GM10847 (cell line): ENCODE measurements at regions not wholly inside any gene's neighbourhood (a gene's known extent, or its start where the extent isn't known, plus 50 kb on each side); places are given as distances from the start of the nearest gene placed in this dataset.

Experiments
- POLR2A ChIP-seq: IDR thresholded peaks from 2 replicates; pipeline ENCODE4 v1.6.1; 2011; ENCODE audit not compliant: insufficient read length; ENCODE audit errors: extremely low read depth

DNA sequence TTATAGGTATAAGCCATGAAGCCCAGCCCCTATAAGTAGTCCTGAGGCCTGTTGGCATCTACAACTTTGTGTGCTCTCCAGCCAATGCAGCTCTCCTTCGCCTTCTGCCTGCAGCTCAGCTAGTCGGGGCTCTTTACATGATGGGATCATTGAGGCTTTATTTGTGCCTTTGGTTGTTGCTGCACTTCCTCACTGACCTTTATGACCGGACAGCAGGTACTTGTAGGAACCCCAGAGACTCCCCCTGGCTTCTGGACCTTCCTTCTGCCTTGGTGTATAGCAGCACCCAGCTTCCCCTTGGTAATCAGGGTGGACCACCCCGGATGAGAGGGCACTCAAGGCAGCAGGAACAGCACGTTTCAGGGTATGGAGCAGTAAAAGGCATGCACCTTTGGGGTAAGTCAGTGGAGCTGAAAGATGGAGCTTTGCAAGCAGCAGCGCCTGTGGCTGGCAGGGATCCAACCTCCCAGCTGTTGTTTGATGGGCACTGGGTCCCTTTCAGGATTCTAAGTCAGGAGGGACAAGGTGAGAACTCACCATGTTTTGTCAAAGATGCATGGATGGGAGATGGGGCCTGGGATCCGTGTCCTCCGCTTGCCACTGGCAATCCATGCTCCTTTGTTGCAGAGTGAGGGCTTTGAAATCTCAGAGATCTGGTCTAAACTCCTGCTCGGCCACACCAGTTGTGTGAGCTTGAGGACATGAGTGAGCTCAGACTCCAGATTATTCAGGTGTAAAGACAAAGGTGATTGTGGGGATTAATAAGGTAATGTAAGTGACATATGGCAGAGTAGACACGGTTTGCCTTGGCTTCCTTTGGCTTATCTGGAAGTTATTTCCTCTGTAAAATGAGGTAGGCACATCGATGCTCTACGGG, 65.1 kb upstream of the KLF13 start:
- TF ChIP-seq POLR2A: no peak

DNA sequence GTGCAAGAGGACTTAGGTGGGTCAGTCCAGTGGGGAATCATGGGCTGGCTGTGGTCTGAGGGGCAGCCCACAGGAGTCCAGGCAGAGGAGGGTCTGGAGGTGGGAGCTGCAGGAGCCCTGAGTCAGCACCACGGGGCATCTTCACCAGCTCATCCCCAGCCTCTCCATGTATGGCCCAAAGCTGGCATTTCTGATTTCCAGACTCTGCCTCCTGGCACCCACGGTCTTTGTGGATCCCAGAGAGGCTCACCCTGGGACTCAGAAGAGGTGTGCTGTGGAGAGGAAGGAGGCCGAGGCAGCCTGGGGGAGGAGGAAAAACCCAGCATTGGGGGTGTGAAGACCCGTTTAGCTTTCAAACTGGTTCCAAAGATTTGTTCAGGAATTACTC, 64.5 kb upstream of the KLF13 start:
- no peak for TF ChIP-seq POLR2A

DNA sequence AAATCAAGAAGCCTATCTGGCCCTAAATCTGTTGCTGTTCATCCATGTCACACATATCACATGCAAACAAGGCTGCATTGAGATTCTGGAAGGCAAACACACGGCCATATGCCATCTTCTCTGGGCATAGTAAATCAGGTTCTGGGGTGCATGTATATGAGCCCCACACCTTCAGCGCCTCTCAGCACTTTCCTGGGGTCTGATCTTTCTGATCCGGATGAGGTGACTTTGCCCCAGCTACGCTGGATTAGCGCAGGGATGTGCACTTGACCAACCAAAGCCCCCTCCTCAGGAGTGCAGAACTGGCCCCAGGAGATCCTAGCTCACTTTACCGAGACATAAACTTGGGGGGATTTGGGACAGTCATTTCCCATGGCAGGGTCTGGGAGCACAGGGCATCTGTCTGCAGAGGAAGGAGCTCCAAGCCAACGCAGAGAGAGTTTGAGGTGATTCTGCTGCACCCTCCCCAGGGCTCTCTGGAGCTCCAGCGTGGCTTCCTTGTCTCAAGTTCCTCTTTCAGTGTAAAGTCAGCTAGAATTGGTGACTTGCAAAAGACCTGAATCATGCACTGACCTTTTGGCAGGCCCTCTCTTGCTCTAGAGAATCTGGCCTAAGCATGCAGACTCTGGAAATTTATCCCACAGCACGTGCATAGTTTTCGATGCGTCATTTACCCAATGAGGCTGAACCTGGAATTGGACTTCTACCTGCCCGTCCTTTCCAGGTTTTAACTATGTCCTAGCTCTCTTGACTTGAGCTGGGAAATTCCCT, 63.5 kb upstream of the KLF13 start:
- no peak for TF ChIP-seq POLR2A

DNA sequence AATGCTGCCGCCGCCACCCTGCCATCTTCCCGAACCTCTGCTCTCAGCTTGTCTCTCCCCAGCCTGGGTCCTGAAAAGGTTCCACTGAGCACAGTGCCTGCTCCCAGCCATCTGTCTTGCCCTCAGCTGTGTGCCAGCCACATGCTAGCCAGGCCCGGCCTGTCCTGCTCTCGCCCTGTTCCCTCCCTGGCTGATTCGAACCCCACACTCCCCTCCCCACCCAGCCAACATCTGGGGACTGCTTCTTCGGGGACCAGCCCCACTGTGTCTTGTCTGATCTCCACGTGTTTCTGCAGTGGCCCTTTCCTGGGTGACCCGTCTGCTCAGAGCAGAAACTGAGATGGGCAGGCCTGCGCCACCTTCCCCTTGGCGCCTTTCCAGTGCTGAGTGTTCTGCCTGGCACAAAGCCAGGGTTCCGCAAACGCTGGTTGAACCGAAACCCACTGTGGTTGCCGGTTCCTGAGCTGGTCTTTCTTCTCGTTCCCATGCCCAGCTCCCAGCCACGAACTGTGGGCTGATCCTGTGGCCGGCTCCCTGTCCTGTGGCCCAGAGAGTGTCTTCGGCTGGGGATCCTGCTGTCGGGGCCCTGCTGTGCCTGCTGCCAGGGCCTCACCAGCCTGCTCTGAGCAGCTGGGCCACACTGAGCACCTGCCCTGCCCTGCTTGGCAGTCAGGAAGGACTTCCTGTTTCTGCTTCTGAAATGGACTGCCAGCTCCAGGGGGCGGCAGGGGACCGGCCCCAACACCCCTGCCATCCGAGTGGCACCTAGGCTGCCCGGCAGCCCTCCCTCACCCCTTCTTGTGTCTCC, 62.7 kb upstream of the KLF13 start:
- no peak for TF ChIP-seq POLR2A

DNA sequence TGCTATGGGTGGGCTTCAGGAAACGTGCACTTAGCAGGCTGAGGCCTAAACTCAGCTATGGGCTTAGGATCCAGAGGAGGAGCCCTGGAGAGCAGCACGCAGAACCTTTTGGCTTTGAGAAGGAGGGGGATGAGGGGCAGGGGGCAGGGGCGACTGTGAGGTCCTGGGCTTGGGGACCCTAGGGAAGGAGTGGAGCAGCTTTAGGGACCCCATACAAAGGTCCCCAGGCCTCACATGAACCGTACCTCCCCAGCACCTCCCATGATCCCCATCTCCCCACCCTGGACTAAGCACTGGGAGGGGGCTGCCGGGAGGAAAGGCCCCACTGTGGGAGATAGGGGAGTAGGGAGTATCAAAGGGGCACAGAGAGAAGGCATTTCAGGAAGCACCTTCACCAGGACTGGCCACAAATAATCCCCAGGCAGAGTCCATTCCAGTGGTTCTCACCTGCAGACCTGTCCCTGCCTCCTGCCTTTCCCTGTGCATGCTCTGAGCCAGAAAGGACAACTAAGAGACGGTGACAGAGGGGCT, 62.0 kb upstream of the KLF13 start:
- TF ChIP-seq POLR2A: no peak

DNA sequence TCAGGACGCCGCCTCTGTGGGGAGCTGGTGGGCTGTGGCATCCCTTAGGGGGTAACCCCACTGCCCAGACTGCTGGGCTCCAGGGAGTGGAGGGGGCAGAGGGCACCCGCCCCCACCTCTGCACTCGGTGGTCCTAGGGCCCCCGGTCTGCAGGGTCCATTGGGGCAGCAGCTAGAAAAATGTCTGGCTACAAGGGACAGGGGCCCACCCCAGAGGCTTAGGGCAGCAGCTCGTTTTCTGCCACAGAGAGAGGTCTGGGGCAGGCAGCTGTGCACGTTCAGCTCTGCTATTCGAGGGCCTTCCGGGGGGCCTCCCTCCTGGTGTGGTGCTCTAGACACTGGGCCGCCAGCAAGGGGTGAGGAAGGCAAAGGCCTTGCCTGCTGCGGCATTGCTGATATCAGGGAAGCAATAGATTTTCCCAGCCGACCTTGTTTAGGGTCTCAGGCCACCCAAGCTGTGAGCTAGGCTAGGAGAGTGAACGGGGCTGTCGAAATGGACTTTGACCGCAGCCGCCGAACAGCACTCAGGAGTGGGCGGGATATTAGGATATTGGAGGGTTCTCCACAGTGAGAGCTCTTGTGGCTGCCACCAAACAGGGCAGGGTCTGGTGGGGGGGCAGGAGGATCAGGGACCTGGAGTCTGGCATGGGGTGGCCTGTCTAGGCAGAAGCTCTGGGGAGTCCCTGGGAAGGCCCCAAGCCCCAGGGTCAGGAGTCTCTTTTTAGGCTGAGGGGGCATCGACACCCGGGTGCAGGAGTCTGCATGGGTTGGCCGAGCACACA, 61.4 kb upstream of the KLF13 start:
- no peak for TF ChIP-seq POLR2A

DNA sequence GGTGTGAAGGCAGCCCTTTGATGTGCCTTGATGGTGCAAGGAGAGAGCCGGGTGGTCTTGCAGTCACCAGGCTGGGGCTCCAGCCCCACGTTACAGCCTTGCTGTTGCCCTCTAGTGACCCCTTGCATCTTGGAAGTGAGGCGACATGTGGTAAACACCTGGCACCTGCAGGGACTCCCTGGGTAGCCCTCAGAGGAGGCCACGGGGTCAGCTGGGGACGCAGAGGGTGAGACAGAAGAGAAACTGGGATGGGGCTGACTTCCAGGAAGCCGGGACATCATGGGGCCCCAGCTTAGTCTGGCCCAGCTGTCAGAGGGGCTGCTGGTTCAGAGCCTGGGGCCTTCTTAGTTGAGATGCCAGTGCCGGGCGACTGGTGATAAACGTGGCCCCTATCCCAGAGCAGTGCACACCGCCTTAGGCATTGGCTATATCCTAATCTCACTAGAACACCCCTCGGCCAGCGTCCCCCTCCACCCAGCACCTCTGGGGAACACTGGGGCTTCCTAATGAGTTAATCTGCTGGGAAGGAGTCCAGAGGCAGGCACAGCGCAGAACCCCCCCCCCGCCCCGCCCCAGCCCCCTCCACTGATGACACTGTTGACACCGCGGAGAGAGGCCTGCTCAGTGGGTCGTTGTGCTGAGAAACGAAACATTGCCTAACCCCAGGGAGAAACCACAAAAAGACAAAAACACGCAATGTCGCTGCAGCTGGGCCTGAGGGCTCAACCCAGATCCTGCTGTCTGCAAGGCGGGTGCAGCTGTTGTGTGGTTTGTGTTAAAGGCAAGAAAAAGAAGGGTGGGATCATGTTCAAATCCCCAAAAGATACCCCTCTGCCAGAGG, 60.5 kb upstream of the KLF13 start:
- no peak for TF ChIP-seq POLR2A

DNA sequence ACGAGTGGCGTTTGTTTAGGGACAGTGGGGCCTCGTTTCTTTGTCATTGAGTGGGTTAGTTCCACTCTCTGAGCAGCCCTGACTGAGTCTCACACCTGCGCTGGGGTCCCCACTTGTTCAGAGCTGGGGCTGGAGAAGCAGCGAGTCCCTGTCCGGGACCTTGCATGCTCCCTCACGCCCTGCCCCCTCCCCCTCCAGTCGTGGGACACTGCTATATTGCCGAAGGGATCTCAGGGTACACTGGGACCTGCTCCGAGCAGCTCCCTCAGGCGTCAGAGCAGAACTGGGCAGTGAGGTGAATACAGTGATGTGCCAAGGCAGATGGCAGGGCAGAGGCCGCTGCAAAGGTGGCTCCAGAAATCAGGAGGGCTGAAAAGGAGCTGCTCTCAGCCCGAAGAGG, 59.9 kb upstream of the KLF13 start:
- no peak for TF ChIP-seq POLR2A

DNA sequence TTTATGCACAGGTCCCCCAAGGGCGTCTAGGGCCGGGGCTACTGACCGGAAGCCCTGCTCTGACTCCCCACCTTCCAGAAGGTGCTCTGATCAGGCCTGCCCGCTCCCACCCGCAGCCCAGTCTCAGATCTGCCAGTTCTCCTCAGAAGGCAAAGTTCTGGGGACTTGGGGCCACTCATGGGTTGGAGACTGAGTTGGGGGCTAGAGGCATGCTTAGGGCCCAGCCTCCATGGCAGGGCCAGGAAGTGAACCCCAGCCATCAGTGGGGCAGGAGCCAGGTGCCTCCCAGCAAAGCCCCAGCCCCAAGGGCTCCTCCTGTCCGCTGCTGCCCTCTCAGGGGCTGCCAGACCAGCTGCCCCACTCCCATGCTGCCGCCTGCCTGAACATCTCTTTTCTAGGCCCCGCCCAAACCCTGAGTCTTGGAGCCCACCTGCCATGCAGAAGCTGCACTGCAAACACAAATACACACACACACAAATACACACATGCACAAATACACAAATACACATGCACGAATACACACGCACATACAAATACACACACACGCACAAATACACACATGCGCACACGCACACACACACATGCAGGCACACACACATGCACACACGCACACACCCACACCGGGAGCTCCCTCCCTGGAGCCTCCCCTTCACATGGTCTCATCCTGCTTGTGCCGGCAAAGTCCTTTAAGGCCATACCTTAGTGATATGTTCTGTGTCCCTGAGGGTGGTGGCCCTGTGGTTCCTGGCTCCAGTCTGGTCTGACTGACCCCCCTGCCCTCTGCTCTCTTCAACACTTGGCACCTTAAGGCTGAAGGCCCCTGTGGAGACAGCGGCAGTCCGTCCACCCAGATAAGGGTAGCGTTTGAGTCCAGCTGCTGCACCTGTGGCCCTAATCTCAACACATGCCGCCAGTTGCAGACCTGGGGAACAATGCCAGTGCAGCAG, 59.2 kb upstream of the KLF13 start:
- no peak for TF ChIP-seq POLR2A

DNA sequence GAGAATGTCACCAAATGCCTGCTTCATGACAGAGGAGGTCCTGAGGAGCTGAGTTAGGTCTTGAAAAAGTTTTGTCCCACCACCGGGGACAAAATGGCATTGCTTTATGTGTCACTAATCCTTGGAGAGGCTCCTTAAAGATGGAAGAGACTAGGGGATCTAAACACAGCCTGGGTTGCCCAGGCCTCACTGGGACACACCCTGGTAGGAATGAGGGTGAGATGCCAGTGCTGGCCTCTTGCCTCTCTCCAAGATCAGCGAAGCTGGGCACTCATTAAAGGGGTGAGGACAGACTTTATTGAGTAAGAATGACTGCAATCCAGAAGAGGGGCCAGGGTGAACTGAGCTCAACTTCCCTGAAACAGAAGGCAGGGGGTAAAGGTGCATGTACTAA, 58.5 kb upstream of the KLF13 start:
- TF ChIP-seq POLR2A: no peak

DNA sequence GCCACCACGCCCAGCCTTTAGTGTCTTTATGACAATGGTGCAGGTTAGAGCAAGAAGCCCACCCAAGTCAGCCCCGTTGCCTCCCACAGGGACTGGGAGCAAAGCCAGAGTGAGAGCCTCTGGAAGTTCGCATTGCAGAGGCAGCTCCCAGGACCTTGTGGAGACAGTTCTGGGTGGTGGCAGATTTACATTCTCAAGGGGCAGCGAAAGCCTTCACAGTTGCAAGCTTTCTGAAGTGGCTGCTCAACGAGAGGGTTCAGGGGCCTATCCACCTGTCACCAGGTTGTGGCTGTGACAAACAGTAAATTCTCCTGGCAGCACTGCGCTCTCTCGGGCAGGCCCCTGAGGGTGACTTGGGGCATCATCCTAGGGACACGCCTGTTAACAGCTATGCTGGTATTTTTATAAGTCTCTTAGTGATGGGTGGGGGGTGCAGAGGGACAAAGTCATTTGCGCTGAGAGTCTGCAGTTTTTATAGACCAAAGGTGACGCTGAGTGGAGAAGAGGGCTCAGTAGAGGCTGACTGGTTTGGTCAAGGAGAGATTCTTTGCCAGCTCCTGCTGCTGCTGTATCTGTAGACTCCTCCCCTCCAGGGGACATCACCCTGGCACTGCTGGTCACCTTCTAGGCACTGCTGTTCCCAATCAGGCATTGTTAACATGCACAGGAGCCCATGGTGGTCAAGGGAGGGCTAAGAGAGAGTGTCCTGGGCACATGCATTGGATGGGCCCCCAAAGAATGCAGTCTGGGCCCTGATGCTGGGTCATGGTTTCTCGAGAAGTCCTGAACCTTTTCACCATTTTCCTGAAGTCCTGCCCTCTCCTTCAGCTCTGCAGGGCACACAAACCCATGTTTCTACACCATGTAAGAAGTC, 57.5 kb upstream of the KLF13 start:
- no peak for TF ChIP-seq POLR2A
